Pancreas (tissue), 10 donors: ENCODE measurements at regions not wholly inside any gene's neighbourhood (a gene's known extent, or its start where the extent isn't known, plus 50 kb on each side); places are given as distances from the start of the nearest gene placed in this dataset.

Source experiments
- ATAC-seq, 4 donors: fragments of 200-7000 bp; cut with Tn5 transposase; one replicate each; pipeline versions ENCODE4 v1.8.0 to v1.9.1; 2020; ENCODE audit warnings: mild to moderate bottlenecking in 4 of 4, moderate library complexity in 4 of 4
- DNase-seq, 6 donors: peaks; one replicate each; pipeline ENCODE4 v3.0.0-alpha.2; 2020
- FAIRE-seq: peaks from 2 replicates; lab custom pipeline; 2012; peaks lifted over from hg19 to GRCh38; lab: Jason Lieb, UNC
- H3K27ac ChIP-seq, 4 donors: fragments of 200-600 bp; sonication (generic); 1 replicate in 3 of 4; 2 replicates in 1 of 4; pipeline versions ENCODE4 v1.5.0 to v1.8.0; 2020
- H3K27me3 ChIP-seq, 4 donors: fragments of 200-600 bp; one replicate each; pipeline ENCODE4 v1.8.0; 2021
- H3K36me3 ChIP-seq, 3 donors: fragments of 200-600 bp; sonication (generic) in 1 of 3; one replicate each; pipeline versions ENCODE4 v1.5.0 to v1.8.0; 2020 to 2021
- H3K4me1 ChIP-seq, 3 donors: fragments of 200-600 bp; one replicate each; pipeline ENCODE4 v1.8.0; 2021
- H3K4me3 ChIP-seq, 4 donors: fragments of 200-600 bp; sonication (generic) in 2 of 4; one replicate each; pipeline versions ENCODE4 v1.5.0 to v1.8.0; 2020 to 2021
- H3K9me3 ChIP-seq, 4 donors: fragments of 200-600 bp; one replicate each; pipeline ENCODE4 v1.8.0; 2021
- WGBS, 2 donors: extraction: QIAGEN DNeasy Blood & Tissue Kit; methylation state at CpG; one replicate each; pipeline ENCODE4 v1.1.7; 2013; 5-methylcytosine and 5-hydroxymethylcytosine counted together
- intact Hi-C, 3 donors: fragments of 100-400 bp; cut with DNase I; formaldehyde crosslinking; loops; one replicate each; pipeline versions ENCODE4 v1.11.1 to v1.14.2; 2022
- TF ChIP-seq, protein P1 (sequence below), 4 donors: fragments of 200-600 bp; sonication (generic) in 3 of 4; IDR thresholded peaks; one replicate each; pipeline versions ENCODE4 v1.5.0 to v1.8.0; 2021; ENCODE audit warnings: antibody characterized with exemption in 4 of 4
- donor health status: healthy with polysubstance abuse.
- donor health status: DM: no; HTN: no; CAD: no; lungs with moderate emphysema.
- donor health status: DM: no; HTN: no; CAD: no.
- donor health status: control.
- donor health status: control.
- donor health status: Bipolar disorder and iron deficiency.
- donor health status: DM: yes; HTN: yes; CAD: no.
- donor health status: DM: no; HTN: no; CAD: no.
- donor health status: DM: no; HTN: no; CAD: no.
- donor health status: DM: yes; HTN: yes; CAD: no.

DNA sequence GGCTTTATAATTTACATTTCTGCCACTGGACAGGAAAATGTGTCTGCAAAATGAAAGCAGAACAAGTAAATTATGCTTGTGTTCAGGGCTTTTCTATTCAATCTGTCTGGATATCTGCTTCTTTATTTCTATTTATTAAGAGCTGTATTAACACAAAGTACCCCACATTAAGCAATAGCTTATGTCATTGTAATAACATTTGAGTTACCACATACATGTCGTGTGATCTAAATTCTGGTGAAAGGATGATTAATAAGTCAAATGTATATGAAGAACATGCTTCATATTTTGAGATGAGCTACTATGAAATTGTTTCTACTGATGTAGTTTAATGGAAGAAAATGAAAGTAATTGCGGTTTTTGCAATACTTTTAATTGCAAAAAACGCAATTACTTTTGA, 238.2 kb downstream of the KCNJ2 start:
- 93 to 97% methylated on average over 3 of the region's 3 CpGs for WGBS, 2 donors
- Histone ChIP-seq H3K27ac (no peak overlapping the region), H3K9me3 (no peaks in the 10 kb centered on the region), H3K36me3 (no peaks in the 10 kb centered on the region), H3K4me3 (no peak overlapping the region), H3K4me1 (no peaks in the 10 kb centered on the region), H3K27me3 (no peaks in the 10 kb centered on the region)
- no peak for DNase-seq
- intact Hi-C loops: no loop called here
- FAIRE-seq: no peak
- TF ChIP-seq, protein P1, sequence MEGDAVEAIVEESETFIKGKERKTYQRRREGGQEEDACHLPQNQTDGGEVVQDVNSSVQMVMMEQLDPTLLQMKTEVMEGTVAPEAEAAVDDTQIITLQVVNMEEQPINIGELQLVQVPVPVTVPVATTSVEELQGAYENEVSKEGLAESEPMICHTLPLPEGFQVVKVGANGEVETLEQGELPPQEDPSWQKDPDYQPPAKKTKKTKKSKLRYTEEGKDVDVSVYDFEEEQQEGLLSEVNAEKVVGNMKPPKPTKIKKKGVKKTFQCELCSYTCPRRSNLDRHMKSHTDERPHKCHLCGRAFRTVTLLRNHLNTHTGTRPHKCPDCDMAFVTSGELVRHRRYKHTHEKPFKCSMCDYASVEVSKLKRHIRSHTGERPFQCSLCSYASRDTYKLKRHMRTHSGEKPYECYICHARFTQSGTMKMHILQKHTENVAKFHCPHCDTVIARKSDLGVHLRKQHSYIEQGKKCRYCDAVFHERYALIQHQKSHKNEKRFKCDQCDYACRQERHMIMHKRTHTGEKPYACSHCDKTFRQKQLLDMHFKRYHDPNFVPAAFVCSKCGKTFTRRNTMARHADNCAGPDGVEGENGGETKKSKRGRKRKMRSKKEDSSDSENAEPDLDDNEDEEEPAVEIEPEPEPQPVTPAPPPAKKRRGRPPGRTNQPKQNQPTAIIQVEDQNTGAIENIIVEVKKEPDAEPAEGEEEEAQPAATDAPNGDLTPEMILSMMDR (IDR thresholded peaks at IDR 0.05): no peak
- no peak for ATAC-seq

DNA sequence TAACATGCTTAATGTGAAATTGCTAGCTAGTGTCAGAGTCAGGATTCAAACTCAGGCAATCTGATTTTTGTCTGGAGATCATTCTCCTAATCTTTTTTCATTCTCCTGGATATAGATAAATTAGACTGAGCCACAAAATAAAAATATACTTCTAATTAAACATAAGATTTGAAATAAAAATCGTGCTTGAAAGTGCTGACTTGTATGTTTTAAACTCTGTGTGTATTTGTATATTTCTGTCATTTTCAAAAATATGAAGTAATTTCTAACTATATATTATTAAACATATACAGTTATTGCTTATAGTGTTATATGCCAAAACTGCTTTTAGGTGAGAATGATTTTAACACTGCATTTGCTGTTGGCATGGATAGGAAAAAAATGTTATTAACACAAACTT, 239.4 kb downstream of the KCNJ2 start:
- no peaks in the 10 kb centered on the region for H3K36me3 ChIP-seq
- no peak overlapping the region for H3K27ac ChIP-seq
- intact Hi-C loops: no loop called here
- FAIRE-seq: no peak
- no peaks in the 10 kb centered on the region for H3K27me3 ChIP-seq
- H3K4me3 ChIP-seq: no peak overlapping the region
- no peaks in the 10 kb centered on the region for H3K4me1 ChIP-seq
- H3K9me3 ChIP-seq: no peaks in the 10 kb centered on the region
- TF ChIP-seq, protein P1 (IDR thresholded peaks at IDR 0.05): no peak
- DNase-seq: no peak
- no peak for ATAC-seq
- 71 to 73% methylated on average over 1 of the region's 1 CpG for WGBS, 2 donors

DNA sequence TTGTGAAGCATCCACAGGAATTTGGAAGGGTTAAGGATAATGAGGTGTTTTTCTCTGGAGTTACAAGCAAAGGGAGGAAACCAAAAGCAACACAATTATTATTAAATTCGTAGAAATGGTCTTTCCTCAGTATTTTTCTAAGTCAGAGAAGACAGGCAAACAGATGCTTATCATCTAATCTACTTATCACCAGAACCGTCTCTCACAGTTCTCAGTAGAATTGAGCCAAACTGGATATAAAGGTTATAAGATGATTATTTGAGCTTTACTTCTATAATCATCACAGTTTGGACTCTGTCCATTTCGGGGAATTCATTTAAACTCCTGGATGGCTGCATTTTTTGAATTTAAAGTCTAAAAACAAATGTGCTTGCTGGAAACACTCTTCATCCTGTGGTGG, 245.0 kb downstream of the KCNJ2 start:
- Histone ChIP-seq H3K27ac (no peak overlapping the region), H3K9me3 (no peaks in the 10 kb centered on the region), H3K4me1 (no peaks in the 10 kb centered on the region), H3K27me3 (no peaks in the 10 kb centered on the region), H3K36me3 (no peaks in the 10 kb centered on the region), H3K4me3 (no peak overlapping the region)
- 52 to 58% methylated on average over 3 of the region's 3 CpGs for WGBS, 2 donors
- TF ChIP-seq, protein P1 (IDR thresholded peaks at IDR 0.05): no peak
- ATAC-seq: no peak
- FAIRE-seq: no peak
- DNase-seq: no peak
- intact Hi-C loops: no loop called here

DNA sequence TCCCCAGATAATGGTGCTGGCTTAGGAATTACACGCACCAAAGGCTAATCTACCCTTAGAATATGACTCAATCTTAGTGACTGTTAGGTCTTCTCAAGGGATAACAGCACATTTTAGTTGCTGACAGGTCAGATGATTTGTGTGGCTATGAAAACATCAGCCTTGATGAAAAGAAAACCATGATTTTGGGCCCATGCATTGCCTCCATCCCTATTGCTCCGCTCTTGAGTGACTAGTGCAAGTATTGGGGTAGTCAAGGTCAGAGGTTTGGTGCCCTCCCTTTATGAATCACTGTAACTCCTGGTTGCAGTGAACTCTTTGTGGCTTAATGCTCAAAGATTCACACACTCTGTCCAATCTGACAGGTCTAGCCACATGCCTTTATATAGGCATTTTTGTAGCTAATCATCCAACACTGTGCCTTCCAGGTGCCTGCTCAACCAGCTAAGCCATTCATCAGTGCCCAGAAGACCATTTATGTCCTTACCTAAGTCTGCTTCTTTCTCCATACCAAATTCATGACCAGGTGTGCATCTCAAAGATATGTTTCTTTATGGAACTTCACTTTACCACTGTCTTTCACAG, 251.6 kb downstream of the KCNJ2 start:
- H3K36me3 ChIP-seq: no peaks in the 10 kb centered on the region
- no peak for DNase-seq
- intact Hi-C loops: no loop called here
- WGBS, 2 donors: 94 to 95% methylated on average over 2 of the region's 2 CpGs
- FAIRE-seq: no peak
- H3K4me1 ChIP-seq: no peaks in the 10 kb centered on the region
- H3K27me3 ChIP-seq: no peaks in the 10 kb centered on the region
- no peak for ATAC-seq
- H3K9me3 ChIP-seq: no peaks in the 10 kb centered on the region
- no peak overlapping the region for H3K27ac ChIP-seq
- H3K4me3 ChIP-seq: no peak overlapping the region
- TF ChIP-seq, protein P1 (IDR thresholded peaks at IDR 0.05): no peak

DNA sequence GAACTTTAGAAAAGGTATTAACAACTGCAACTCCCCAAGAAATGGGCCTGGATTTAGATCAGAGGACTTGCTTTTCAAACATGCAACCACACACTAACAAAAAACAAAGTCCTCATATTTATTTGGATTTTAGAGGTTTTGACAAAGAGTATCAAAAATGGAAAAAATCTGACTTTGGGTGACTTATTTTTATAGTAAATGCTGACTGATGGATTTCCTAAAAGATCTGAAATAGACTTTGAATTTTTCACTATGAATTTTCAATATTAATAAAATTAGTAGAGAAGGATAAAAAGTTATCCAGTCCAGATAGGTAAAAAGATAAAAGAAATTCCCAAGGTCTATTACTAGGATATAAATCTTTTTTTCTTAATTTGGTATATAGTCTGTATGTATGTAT, 253.5 kb downstream of the KCNJ2 start:
- Histone ChIP-seq H3K27ac (no peak overlapping the region), H3K36me3 (no peaks in the 10 kb centered on the region), H3K27me3 (no peaks in the 10 kb centered on the region), H3K9me3 (no peaks in the 10 kb centered on the region), H3K4me1 (no peaks in the 10 kb centered on the region), H3K4me3 (no peak overlapping the region)
- TF ChIP-seq, protein P1 (IDR thresholded peaks at IDR 0.05): no peak
- ATAC-seq: no peak
- DNase-seq: no peak
- FAIRE-seq: no peak
- intact Hi-C loops: no loop called here
